ENCODE measurements at regions not wholly inside any gene's neighbourhood (a gene's known extent, or its start where the extent isn't known, plus 50 kb on each side); places are given as distances from the start of the nearest gene placed in this dataset.

DNA sequence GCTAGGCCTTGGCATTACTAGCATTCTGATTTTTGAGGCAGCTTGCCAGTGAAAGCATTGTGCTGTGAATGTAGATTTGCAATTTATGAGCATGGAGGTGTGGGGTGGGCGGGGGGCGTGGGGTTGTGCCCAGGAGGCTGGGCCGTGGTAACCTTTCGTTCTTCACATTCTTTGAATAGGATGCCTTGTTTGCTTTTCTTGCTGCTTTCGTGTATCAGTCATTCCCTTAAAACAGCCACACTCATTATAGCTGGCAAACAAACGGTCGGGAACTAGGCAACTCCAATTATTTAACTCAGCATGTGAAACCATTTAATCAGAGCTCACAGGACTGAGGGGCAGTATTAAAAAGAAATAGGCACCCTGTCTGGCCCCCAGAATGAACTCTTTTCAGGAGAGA, 115.9 kb upstream of the PELI2 start:
- no peaks in the 10 kb centered on the region; the same call in 1 of the 2 replicates for H4K20me1 ChIP-seq (ENCODE audit: insufficient read depth, low read length)
- ATAC-seq (ENCODE audit: insufficient read depth, low read depth): no peak
- peak overlapping the region in 1 of 2 experiments; percentile 23; a peak in 1 of 4 replicates for H3K4me3 ChIP-seq (ENCODE audit: low read depth in 1 of 2, low read length in 2 of 2)
- no peak for TF ChIP-seq EZH2 (IDR thresholded peaks at IDR 0.05; ENCODE audit: borderline replicate concordance, low read depth, low read length, severe bottlenecking)
- TF ChIP-seq, protein P1, sequence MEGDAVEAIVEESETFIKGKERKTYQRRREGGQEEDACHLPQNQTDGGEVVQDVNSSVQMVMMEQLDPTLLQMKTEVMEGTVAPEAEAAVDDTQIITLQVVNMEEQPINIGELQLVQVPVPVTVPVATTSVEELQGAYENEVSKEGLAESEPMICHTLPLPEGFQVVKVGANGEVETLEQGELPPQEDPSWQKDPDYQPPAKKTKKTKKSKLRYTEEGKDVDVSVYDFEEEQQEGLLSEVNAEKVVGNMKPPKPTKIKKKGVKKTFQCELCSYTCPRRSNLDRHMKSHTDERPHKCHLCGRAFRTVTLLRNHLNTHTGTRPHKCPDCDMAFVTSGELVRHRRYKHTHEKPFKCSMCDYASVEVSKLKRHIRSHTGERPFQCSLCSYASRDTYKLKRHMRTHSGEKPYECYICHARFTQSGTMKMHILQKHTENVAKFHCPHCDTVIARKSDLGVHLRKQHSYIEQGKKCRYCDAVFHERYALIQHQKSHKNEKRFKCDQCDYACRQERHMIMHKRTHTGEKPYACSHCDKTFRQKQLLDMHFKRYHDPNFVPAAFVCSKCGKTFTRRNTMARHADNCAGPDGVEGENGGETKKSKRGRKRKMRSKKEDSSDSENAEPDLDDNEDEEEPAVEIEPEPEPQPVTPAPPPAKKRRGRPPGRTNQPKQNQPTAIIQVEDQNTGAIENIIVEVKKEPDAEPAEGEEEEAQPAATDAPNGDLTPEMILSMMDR (IDR thresholded peaks at IDR 0.05; ENCODE audit: borderline replicate concordance, extremely low read depth, low read length, poor library complexity, severe bottlenecking): no peak
- H3K4me1 ChIP-seq (ENCODE audit: insufficient read depth, low read length): peaks cover 44% of the 10 kb centered on the region
- DNase-seq: no peak
- peaks cover 13% of the 10 kb centered on the region for H3K9me3 ChIP-seq (ENCODE audit: insufficient read depth, low read length, severe bottlenecking)
- no peak overlapping the region for H2AFZ ChIP-seq (ENCODE audit: low read depth, low read length)
- peak overlapping the region; percentile 39; the same call in 1 of the 2 replicates for H3K27ac ChIP-seq (ENCODE audit: low read length)
- peak overlapping the region; percentile 66 for H3K4me2 ChIP-seq (ENCODE audit: insufficient read depth, low read length)
- H3K9ac ChIP-seq (ENCODE audit: low read depth, low read length): no peak overlapping the region
- no peaks in the 10 kb centered on the region for H3K79me2 ChIP-seq (ENCODE audit: insufficient read depth, low read length)
- H3K27me3 ChIP-seq (ENCODE audit: insufficient read depth, low read length, poor library complexity): no peaks in the 10 kb centered on the region
- no peaks in the 10 kb centered on the region for H3K36me3 ChIP-seq (ENCODE audit: insufficient read depth, low read length)

DNA sequence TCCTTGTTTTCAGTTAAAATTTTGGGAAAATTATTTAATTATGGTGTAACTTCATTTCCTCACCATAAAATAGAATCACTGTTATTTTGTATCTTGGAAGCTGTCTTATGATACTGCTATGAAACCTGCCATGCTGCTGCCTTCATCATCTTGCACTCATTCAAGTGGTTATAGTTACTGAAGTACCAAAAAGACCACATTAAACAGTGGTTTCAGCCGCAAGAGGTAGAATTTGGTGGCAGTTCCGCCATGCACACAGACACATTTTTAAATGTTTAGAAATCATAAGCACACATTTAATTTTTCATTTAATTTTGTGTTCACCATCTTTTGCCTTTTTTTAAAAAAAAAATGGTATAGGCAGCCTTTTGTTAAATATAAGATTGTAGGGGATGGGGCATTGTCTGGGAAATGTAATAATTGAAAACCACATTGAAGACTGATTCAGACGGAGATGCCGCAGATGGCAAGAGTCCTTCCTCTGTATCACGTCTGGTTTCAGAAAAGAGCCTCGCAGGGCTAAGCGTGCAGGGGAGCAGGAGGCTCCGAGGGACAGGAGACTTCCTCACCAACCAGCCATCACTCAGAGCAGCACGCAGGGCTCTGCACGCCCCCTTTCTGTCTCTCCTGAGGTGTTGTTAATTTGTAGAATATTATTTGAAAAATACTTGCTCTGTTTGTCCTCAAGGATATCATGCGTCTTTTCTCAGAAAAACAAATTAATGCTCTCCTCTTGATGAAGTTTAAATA, 115.2 kb upstream of the PELI2 start:
- no peaks in the 10 kb centered on the region; the same call in 1 of the 2 replicates for H4K20me1 ChIP-seq (ENCODE audit: insufficient read depth, low read length)
- peak; percentile 94 for ATAC-seq (ENCODE audit: insufficient read depth, low read depth)

GRCh38 chr14:56004323-56004722, 113.9 kb upstream of the PELI2 start:
- DNase-seq (no peak), ATAC-seq (ENCODE audit: insufficient read depth, low read depth) (no peak)
- TF ChIP-seq EZH2 (IDR thresholded peaks at IDR 0.05; ENCODE audit: borderline replicate concordance, low read depth, low read length, severe bottlenecking): no peak
- TF ChIP-seq, protein P1 (IDR thresholded peaks at IDR 0.05; ENCODE audit: borderline replicate concordance, extremely low read depth, low read length, poor library complexity, severe bottlenecking): no peak
- Histone ChIP-seq H3K27me3 (ENCODE audit: insufficient read depth, low read length, poor library complexity) (no peaks in the 10 kb centered on the region), H3K4me1 (ENCODE audit: insufficient read depth, low read length) (peaks cover 44% of the 10 kb centered on the region), H3K4me2 (ENCODE audit: insufficient read depth, low read length) (peak overlapping the region; percentile 66; the same call in 1 of the 2 replicates), H2AFZ (ENCODE audit: low read depth, low read length) (no peak overlapping the region), H3K36me3 (ENCODE audit: insufficient read depth, low read length) (no peaks in the 10 kb centered on the region), H3K79me2 (ENCODE audit: insufficient read depth, low read length) (no peaks in the 10 kb centered on the region), H3K9me3 (ENCODE audit: insufficient read depth, low read length, severe bottlenecking) (peaks cover 13% of the 10 kb centered on the region), H4K20me1 (ENCODE audit: insufficient read depth, low read length) (no peaks in the 10 kb centered on the region; the same call in 1 of the 2 replicates), H3K4me3 (ENCODE audit: low read depth in 1 of 2, low read length in 2 of 2) (no peak overlapping the region), H3K9ac (ENCODE audit: low read depth, low read length) (no peak overlapping the region; the same call in 1 of the 2 replicates), H3K27ac (ENCODE audit: low read length) (peak overlapping the region; percentile 13; the same call in 1 of the 2 replicates)

More for the DNA sequence above, 115.2 kb upstream of the PELI2 start:
- Histone ChIP-seq H3K4me1 (ENCODE audit: insufficient read depth, low read length) (peaks cover 44% of the 10 kb centered on the region), H3K27me3 (ENCODE audit: insufficient read depth, low read length, poor library complexity) (no peaks in the 10 kb centered on the region), H3K36me3 (ENCODE audit: insufficient read depth, low read length) (no peaks in the 10 kb centered on the region), H3K27ac (ENCODE audit: low read length) (peak overlapping the region; percentile 70), H3K9ac (ENCODE audit: low read depth, low read length) (peak overlapping the region; percentile 32), H3K4me3 (ENCODE audit: low read depth in 1 of 2, low read length in 2 of 2) (peak overlapping the region in 1 of 2 experiments; percentile 44; a peak in 3 of 4 replicates), H3K79me2 (ENCODE audit: insufficient read depth, low read length) (no peaks in the 10 kb centered on the region), H2AFZ (ENCODE audit: low read depth, low read length) (no peak overlapping the region), H3K9me3 (ENCODE audit: insufficient read depth, low read length, severe bottlenecking) (peaks cover 13% of the 10 kb centered on the region), H3K4me2 (ENCODE audit: insufficient read depth, low read length) (peak overlapping the region; percentile 66)
- DNase-seq: peak; percentile 84
- TF ChIP-seq, protein P1 (IDR thresholded peaks at IDR 0.05; ENCODE audit: borderline replicate concordance, extremely low read depth, low read length, poor library complexity, severe bottlenecking): peak; percentile 52
- TF ChIP-seq EZH2 (IDR thresholded peaks at IDR 0.05; ENCODE audit: borderline replicate concordance, low read depth, low read length, severe bottlenecking): no peak

All from DND-41 (cell line).